Left ventricle myocardium superior (tissue), 1 donor: ENCODE measurements at regions not wholly inside any gene's neighbourhood (a gene's known extent, or its start where the extent isn't known, plus 50 kb on each side); places are given as distances from the start of the nearest gene placed in this dataset.
A peak's percentile ranks its signal among the peaks of the same experiment; 100 is the strongest.

Experiments
- ATAC-seq: fragments of 200-7000 bp; cut with Tn5 transposase; one replicate; pipeline ENCODE4 v1.9.1; 2020; ENCODE audit warnings: mild to moderate bottlenecking, moderate library complexity
- DNase-seq: peaks from one replicate; pipeline ENCODE4 v3.0.0-alpha.2; 2020
- intact Hi-C: fragments of 100-400 bp; cut with micrococcal nuclease; formaldehyde crosslinking; loops from one replicate; pipeline ENCODE4 v1.11.0; 2022
- donor health status: DM: no; HTN: yes; CAD: no; lungs with severe emphysema.

GRCh38 chr13:58827904-58828303 lies 1196.4 kb downstream of the PCDH17 start:
- no peak for ATAC-seq
- no peak for DNase-seq
- intact Hi-C loops, result no loop called here

DNA sequence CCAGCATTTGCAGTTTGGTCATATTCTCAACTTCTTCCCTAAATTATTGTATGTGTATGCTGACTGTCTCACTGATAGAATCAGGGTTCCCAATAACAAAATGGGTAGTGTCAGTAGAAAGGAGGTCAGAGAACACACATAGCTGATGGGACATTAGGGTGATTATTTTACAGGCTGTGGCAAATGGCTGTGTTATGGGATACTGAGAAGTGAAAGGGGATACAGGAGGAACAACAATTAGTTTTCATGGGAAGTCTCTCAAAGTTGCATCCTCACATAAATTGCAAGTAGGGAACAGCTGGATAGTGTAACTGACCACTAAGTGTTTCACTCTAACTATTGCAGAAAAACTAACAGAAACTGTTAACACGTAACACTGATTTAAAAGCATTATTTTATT lies 1199.3 kb downstream of the PCDH17 start:
- DNase-seq, result no peak
- intact Hi-C loops, result no loop called here
- no peak for ATAC-seq

DNA sequence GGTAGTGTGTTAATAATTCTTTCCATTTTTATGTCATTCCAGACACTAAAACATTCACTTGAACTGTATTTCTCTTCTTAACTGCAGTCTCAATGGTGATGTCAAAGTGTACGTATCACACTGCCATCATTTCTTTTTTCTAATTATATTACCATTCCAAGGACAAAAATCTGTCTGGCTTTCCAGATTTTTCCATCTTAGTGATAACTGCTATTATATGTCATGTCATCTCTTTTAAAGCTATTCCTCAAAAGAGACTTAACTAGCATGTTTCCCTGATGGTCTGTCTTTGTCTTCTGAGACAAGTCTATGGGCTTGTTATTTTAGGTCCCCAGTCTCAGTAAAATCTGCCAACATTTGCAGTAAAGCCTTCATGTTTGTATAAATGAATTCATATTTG lies 1207.1 kb downstream of the PCDH17 start:
- DNase-seq (no peak), ATAC-seq (no peak)
- intact Hi-C loops, result no loop called here

GRCh38 chr13:58843071-58843470 lies 1211.5 kb downstream of the PCDH17 start:
- intact Hi-C loops, result no loop called here
- ATAC-seq, result no peak
- no peak for DNase-seq

- ATAC-seq, result no peak
- DNase-seq, result no peak
- intact Hi-C loops, result no loop called here
Observed at GRCh38 chr13:58843567-58843966, 1212.0 kb downstream of the PCDH17 start.

DNA sequence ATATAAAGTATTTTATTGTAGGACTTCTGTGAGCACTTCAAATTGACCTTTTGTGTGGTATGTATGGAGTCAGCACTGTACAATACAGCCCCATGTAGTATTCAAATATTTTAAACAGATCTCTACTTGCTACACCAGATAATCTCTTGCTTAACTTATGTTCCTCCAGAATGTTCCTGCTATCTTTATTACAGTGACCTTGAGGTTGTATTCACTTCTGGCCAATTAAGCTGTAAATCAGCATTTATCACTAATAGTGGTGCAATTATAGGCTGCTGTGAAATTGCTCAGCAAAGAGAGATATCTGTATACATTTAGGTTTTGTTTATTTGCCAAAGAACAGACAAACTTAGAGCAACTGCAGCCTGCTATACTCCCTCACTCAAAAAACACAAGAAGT lies 1218.6 kb downstream of the PCDH17 start:
- intact Hi-C loops, result no loop called here
- DNase-seq, result no peak
- no peak for ATAC-seq

DNA sequence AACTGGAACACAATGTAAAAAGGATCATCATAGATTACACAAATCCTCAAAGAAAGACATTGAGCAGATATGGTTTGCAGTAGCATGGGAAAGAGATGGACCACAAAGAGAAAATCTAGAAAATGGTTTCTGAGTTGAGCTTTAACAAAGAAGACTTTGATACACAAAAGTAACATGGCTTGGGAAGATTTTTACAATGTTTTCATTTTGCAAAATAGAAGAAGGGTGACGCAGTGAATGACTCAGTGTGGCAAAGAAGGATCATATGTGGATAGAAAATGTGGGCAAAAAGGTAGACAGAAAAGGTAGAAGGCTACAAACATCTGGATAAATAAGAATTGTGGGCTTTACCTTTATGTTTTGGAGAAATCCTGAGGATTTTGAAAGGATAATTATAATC lies 1220.5 kb downstream of the PCDH17 start:
- ATAC-seq (no peak), DNase-seq (no peak)
- intact Hi-C loops, result no loop called here

DNA sequence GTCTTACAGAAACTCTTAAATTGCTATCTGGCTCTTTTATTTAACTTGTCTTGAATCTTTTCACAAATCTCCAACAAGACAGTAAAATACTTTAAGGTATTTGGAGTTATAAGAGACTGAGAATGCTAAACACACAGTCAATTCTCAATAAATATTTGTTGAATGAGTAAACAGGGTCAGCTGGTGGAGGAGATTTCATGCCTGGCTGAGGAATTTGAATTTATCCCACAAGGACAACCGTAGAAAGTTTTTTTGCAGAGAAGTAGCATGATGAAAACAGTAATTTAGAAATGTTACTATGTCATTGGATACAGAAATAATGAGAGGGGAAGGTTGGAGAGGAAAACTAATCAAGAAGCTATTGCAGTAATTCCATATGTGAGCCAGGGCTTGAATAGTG lies 1223.7 kb downstream of the PCDH17 start:
- no peak for DNase-seq
- intact Hi-C loops, result no loop called here

GRCh38 chr13:58858870-58859371 lies 1227.4 kb downstream of the PCDH17 start:
- ATAC-seq (no peak), DNase-seq (no peak)
- intact Hi-C loops, result no loop called here

More for the DNA sequence above, 1223.7 kb downstream of the PCDH17 start:
- ATAC-seq, result no peak

GRCh38 chr13:58865286-58865685 lies 1233.7 kb downstream of the PCDH17 start:
- ATAC-seq (no peak), DNase-seq (no peak)
- intact Hi-C loops, result no loop called here

DNA sequence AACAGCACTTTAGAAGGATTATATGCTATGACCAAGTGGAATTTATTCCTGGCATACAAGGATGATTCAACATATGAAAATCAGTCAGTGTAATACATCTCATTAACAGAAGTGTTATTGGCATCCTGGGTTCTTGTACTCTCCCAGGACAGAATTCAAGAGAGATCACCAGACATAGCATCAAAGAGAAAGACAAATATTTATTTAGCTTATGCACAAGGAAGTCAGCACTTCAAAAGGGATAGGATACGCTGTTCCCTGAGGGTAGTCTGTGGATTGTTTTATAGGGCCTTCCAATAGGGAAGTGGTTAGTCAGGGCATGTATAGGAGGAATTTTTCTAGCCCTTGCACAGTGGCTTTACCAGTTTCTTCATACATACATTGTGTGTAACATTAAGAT lies 1238.0 kb downstream of the PCDH17 start:
- ATAC-seq (no peak), DNase-seq (no peak)
- intact Hi-C loops, result no loop called here

DNA sequence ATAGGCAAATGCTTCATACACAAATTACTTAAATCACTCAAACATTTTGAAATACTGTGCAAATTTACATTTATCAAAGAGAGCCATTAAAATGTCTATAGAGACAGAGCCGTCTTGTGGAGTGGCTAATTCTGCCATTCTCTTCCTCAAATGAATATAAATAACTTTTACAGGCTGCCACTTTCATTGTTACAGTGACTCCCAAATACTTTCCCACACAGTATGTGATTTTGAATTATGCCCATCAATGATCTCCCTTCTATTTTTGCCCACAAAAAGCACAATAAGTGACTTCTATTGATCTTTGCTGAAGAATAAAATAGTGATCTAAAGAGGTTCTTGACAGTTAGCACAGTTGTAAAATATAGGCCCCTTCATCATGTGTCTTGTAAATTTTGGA lies 1244.9 kb downstream of the PCDH17 start:
- DNase-seq, result no peak
- ATAC-seq, result no peak
- intact Hi-C loops, result no loop called here

DNA sequence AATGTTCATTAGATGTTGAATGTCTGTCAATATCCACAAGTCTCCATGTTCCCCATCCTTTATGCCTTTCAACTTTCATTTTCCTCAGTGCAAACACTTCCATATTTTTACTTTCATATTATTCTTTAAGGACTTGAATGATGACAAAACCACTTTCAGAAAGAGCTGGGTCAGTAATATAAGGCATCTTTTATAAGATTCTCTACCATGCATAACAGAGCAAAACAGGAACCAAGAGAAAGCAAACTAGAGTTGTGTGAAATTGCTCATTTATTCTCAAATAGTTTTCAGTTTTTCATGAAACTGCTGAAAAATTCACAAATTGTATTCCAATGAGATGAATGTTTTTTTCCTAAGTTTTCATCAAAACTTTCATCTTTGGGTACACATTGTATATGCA lies 1247.6 kb downstream of the PCDH17 start:
- DNase-seq (no peak), ATAC-seq (no peak)
- intact Hi-C loops, result no loop called here

GRCh38 chr13:58882516-58882915 lies 1251.0 kb downstream of the PCDH17 start:
- ATAC-seq, result no peak
- intact Hi-C loops, result no loop called here
- no peak for DNase-seq

DNA sequence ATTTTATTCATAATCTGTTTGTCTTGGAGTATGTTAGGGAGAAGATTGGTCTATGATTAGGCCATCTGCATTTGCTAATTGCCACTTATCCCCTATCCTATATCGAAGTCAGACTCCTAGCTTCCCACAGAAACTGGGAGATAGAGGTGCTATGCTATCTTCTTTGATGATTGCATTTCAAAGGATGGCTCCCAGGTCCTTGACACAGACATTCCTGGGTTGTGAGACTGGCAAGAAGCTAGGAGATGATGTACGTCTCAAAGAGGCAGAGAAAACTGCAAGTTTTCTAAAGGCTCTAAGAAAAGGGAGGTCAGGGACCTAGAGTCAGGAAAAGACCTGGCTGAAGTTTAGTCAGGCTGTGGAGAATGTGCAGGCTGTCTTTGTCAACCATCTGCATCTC lies 1251.9 kb downstream of the PCDH17 start:
- no peak for DNase-seq
- ATAC-seq, result no peak
- intact Hi-C loops, result no loop called here

GRCh38 chr13:58884353-58885209 lies 1253.0 kb downstream of the PCDH17 start:
- ATAC-seq (no peak), DNase-seq (no peak)
- intact Hi-C loops, result no loop called here

GRCh38 chr13:58889474-58889873 lies 1257.9 kb downstream of the PCDH17 start:
- no peak for DNase-seq
- no peak for ATAC-seq
- intact Hi-C loops, result no loop called here

GRCh38 chr13:58893396-58893795 lies 1261.9 kb downstream of the PCDH17 start:
- DNase-seq, result no peak
- intact Hi-C loops, result no loop called here
- no peak for ATAC-seq

DNA sequence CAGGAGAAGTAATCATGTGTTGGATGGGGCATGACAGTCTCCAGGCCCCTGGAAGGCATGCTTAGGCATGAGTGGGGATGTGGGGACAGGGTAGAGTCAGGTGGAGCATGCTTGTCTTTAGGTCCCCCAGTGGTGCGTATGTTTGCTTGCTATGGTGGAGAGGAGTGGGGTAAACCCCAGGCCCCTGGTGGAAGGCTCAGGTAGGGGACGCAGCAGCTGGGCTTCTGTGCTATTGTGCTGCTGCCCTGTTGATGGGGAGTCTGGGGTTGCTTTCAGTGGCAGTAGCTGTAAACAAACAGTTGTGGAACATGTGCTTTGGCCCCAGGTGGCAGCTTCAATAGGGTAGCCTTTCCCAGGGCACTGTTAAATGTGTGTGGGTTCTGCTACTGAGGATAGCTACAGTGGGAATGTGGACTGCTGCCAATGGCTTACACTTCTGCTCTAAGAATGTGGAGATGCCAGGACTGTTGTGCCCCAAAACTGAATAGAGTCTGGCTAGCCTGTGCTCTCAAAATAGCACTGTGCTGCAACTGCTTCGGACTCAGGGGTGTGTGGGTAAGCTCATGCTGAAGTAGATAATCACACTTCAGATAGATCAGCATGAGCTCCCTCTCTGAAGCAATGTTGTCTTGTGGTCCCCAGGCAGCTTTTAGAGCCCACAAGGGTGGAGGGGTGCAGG lies 1257.3 kb downstream of the DIAPH3 start:
- intact Hi-C loops, result no loop called here
- no peak for DNase-seq

DNA sequence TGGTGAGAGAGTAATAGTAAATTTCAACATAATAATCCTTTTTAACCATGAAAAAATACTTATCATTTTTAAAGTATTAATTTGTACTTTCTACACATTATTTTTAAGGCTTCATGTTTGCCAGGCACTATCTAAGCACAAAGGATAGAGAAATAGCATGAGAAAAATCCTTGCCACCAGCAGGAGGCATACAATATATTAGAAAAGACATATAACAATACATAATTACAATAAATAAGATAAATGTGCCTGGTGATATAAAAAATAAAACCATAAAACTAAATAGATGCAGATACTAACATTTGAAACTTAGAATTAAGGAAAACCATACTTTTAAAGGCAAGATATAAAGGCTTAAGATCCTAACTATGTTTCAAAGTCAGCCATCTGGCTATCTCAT lies 1256.4 kb downstream of the DIAPH3 start:
- DNase-seq, result no peak
- intact Hi-C loops, result no loop called here
- ATAC-seq, result no peak

More for the DNA sequence above, 1257.3 kb downstream of the DIAPH3 start:
- ATAC-seq, result peak; percentile 76
